ENCODE measurements at regions not wholly inside any gene's neighbourhood (a gene's known extent, or its start where the extent isn't known, plus 50 kb on each side); places are given as distances from the start of the nearest gene placed in this dataset.
"Not testable (repeated sequence)": the region's sequence is repeated elsewhere in the genome, so short reads cannot be mapped to it uniquely, and the experiment has no call there.

GRCh38 chrX:152044383-152044782 is 69.9 kb upstream of the GABRE start:
- Histone ChIP-seq H3K9ac (ENCODE audit: extremely low read depth, low read length, poor library complexity, severe bottlenecking) (no peak overlapping the region), H3K4me3 (ENCODE audit: low read length) (no peak overlapping the region), H3K27me3 (ENCODE audit: control insufficient read depth, insufficient read depth, low read length, poor library complexity, severe bottlenecking) (no peaks in the 10 kb centered on the region), H3K4me1 (ENCODE audit: control insufficient read depth, insufficient read depth, low read length) (no peaks in the 10 kb centered on the region), H3K9me3 (ENCODE audit: control insufficient read depth, low read length) (no peaks in the 10 kb centered on the region), H3K27ac (ENCODE audit: low read depth, low read length) (no peak overlapping the region), H3K36me3 (ENCODE audit: control insufficient read depth, insufficient read depth, low read length) (no peaks in the 10 kb centered on the region)
- no peaks in the 10 kb centered on the region for H3K4me1 Mint-ChIP-seq
- no peak for DNase-seq
- no peak overlapping the region for H3K4me3 Mint-ChIP-seq
- no CpG with 5 or more reads among the region's 1 CpG for WGBS, 2 experiments (ENCODE audit: insufficient coverage in 1 of 2, insufficient read length in 1 of 2)
- H3K9me3 Mint-ChIP-seq: peaks cover 50% of the 10 kb centered on the region
- no peak overlapping the region for H3K27ac Mint-ChIP-seq
- no peak for TF ChIP-seq CTCF (conservative IDR thresholded peaks at IDR 0.05)
- peaks cover 2% of the 10 kb centered on the region for H3K27me3 Mint-ChIP-seq (ENCODE audit: insufficient read depth)
- H3K36me3 Mint-ChIP-seq (ENCODE audit: low read depth): no peaks in the 10 kb centered on the region

GRCh38 chrX:152038804-152039203 is 64.3 kb upstream of the GABRE start:
- H3K27ac Mint-ChIP-seq: no peak overlapping the region
- no peaks in the 10 kb centered on the region for H3K4me1 ChIP-seq (ENCODE audit: control insufficient read depth, insufficient read depth, low read length)
- H3K4me3 ChIP-seq (ENCODE audit: low read length): no peak overlapping the region
- no peaks in the 10 kb centered on the region for H3K36me3 Mint-ChIP-seq (ENCODE audit: low read depth)
- peaks cover 55% of the 10 kb centered on the region for H3K9me3 Mint-ChIP-seq
- H3K27ac ChIP-seq (ENCODE audit: low read depth, low read length): no peak overlapping the region
- no peak for TF ChIP-seq CTCF (conservative IDR thresholded peaks at IDR 0.05)
- H3K36me3 ChIP-seq (ENCODE audit: control insufficient read depth, insufficient read depth, low read length): no peaks in the 10 kb centered on the region
- H3K9ac ChIP-seq (ENCODE audit: extremely low read depth, low read length, poor library complexity, severe bottlenecking): no peak overlapping the region
- H3K9me3 ChIP-seq (ENCODE audit: control insufficient read depth, low read length): peaks cover 4% of the 10 kb centered on the region
- H3K27me3 ChIP-seq (ENCODE audit: control insufficient read depth, insufficient read depth, low read length, poor library complexity, severe bottlenecking): no peaks in the 10 kb centered on the region
- H3K27me3 Mint-ChIP-seq (ENCODE audit: insufficient read depth): no peaks in the 10 kb centered on the region
- H3K4me1 Mint-ChIP-seq: no peaks in the 10 kb centered on the region
- no peak for DNase-seq
- WGBS, 2 experiments (ENCODE audit: insufficient coverage in 1 of 2, insufficient read length in 1 of 2): 86% methylated on average over 2 of the region's 2 CpGs; no CpG with 5 or more reads in 1 of the 2 experiments
- no peak overlapping the region for H3K4me3 Mint-ChIP-seq

- no peak overlapping the region for H3K9ac ChIP-seq (ENCODE audit: extremely low read depth, low read length, poor library complexity, severe bottlenecking)
- Mint-ChIP-seq H3K36me3 (ENCODE audit: low read depth) (no peaks in the 10 kb centered on the region), H3K4me3 (no peak overlapping the region), H3K27ac (no peak overlapping the region), H3K9me3 (peaks cover 49% of the 10 kb centered on the region), H3K4me1 (no peaks in the 10 kb centered on the region), H3K27me3 (ENCODE audit: insufficient read depth) (no peaks in the 10 kb centered on the region)
- H3K27me3 ChIP-seq (ENCODE audit: control insufficient read depth, insufficient read depth, low read length, poor library complexity, severe bottlenecking): no peaks in the 10 kb centered on the region
- DNase-seq: no peak
- TF ChIP-seq CTCF (conservative IDR thresholded peaks at IDR 0.05): no peak
- no peak overlapping the region for H3K4me3 ChIP-seq (ENCODE audit: low read length)
- WGBS, 2 experiments (ENCODE audit: insufficient coverage in 1 of 2, insufficient read length in 1 of 2): 75 to 83% methylated on average over 1 of the region's 1 CpG
- no peaks in the 10 kb centered on the region for H3K4me1 ChIP-seq (ENCODE audit: control insufficient read depth, insufficient read depth, low read length)
- H3K36me3 ChIP-seq (ENCODE audit: control insufficient read depth, insufficient read depth, low read length): no peaks in the 10 kb centered on the region
- peaks cover 4% of the 10 kb centered on the region for H3K9me3 ChIP-seq (ENCODE audit: control insufficient read depth, low read length)
- no peak overlapping the region for H3K27ac ChIP-seq (ENCODE audit: low read depth, low read length)
These were observed 62.7 kb upstream of the GABRE start for GRCh38 chrX:152037183-152037582.

GRCh38 chrX:152031346-152031745 is 56.9 kb upstream of the GABRE start:
- WGBS, 2 experiments (ENCODE audit: insufficient coverage in 1 of 2, insufficient read length in 1 of 2): 86% methylated on average over 1 of the region's 1 CpG; no CpG with 5 or more reads in 1 of the 2 experiments
- not testable (repeated sequence) for H3K9ac ChIP-seq (ENCODE audit: extremely low read depth, low read length, poor library complexity, severe bottlenecking); H3K36me3 Mint-ChIP-seq (ENCODE audit: low read depth); H3K4me3 ChIP-seq (ENCODE audit: low read length); H3K27me3 ChIP-seq (ENCODE audit: control insufficient read depth, insufficient read depth, low read length, poor library complexity, severe bottlenecking); H3K27ac ChIP-seq (ENCODE audit: low read depth, low read length); H3K27ac Mint-ChIP-seq; H3K9me3 ChIP-seq (ENCODE audit: control insufficient read depth, low read length); H3K4me3 Mint-ChIP-seq; DNase-seq; H3K36me3 ChIP-seq (ENCODE audit: control insufficient read depth, insufficient read depth, low read length); H3K4me1 Mint-ChIP-seq; H3K27me3 Mint-ChIP-seq (ENCODE audit: insufficient read depth); H3K4me1 ChIP-seq (ENCODE audit: control insufficient read depth, insufficient read depth, low read length)
- peaks cover 54% of the 10 kb centered on the region for H3K9me3 Mint-ChIP-seq
